NAMALWA (cell line): ENCODE measurements at regions not wholly inside any gene's neighbourhood (a gene's known extent, or its start where the extent isn't known, plus 50 kb on each side); places are given as distances from the start of the nearest gene placed in this dataset.

Source experiments
- DNase-seq: peaks from one replicate; pipeline ENCODE4 v3.0.0-alpha.2; 2015; ENCODE audit warnings: low spot score

DNA sequence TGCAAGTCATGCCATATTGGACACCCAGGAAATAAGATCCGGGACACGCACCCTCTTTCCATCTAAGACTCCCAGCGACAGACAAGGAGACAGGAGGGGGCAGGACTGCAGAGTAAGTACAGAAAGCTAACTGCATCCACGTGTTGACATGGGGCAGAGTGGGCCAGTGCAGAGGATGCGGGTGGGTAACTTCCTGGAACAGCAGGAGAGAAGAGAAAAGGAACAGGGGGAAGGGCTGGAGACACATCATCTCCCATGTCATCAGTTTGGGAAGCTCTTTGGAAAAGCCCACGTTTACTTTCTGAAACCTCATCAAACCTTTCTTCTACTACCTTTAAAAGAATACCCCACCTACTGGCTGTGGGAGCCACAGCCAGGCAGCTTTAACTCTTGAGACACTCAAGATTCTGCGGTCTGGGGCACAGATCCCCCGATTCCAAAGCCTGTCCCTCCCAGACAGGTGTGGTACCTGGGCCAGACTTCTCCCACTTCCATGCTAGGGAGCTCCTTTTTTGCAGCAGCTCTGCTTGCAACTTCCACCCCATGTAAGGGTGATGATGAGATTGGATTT lies 273.5 kb upstream of the RPL38 start:
- no peak for DNase-seq

GRCh38 chr17:73932216-73932749 lies 271.2 kb upstream of the RPL38 start:
- DNase-seq, result no peak

DNA sequence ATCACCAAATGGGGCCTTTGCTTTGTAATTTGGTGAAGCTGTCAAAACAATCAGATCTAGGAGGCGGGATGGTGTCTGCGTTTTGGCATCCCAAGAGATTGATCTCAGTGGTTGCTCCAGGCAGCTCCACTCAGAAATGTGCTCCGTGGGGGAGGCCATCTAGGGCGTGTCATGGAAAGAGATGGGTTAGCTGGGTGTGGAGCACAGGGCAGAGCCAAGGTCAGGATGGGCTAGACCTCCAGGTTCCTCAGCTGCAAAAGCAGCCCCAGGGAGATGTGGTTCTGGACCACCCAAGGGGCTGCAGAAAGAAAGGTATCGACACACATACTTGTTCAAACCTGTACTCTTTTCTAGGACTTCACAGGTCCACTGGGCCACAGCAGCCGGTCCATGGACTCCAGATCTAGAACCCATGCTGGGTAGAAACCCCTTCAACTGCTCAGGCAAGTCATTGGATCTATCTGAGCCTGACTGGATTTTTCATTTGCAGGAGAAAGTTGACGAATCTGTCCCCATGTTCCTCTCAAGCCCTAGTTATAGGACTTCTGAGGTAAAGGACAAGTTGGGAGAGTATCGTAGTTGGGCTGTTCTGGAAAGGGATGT lies 270.2 kb upstream of the RPL38 start:
- DNase-seq, result no peak

DNA sequence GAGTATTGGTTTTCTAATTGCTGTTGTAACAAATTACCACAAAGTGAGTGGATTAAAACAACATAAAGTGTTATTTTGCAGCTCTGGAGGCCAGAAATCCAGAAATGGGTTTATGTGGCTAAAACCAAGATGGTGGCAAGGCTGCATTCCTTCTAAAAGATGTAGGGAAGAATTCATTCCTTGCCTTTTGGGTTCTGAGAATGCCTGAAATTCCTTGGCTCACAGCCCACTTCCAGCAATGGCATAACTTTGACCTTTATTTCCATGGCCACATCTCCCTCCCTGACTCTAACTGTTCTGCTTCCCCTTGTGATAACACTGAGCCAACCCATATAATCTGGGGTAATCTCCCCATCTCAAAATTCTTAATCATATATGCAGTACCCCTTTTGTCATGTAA lies 269.6 kb upstream of the RPL38 start:
- DNase-seq, result no peak

DNA sequence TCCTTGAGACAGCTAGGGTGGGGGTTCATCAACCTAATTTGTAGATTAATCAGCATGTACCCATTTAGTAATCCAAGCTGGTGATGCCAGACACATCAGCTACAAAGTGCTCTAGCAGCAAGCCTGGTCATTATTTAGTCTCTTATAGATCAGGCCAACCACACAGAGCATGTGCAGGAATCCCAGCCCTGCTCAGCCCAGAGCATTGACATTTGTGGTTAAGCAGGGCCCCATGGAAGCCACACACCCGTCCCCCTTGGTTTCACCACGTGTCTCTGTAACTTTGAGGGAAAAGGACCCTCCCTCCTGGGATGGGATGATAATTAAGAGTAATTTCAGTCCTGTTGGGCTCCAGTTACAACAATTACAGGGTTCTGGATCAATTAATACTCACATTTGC lies 268.8 kb upstream of the RPL38 start:
- no peak for DNase-seq

- no peak for DNase-seq
These were observed 266.4 kb upstream of the RPL38 start for GRCh38 chr17:73936908-73937627.

GRCh38 chr17:73938706-73939105 lies 264.8 kb upstream of the RPL38 start:
- no peak for DNase-seq

GRCh38 chr17:73939806-73940205 lies 263.7 kb upstream of the RPL38 start:
- DNase-seq, result no peak

- no peak for DNase-seq
These were observed 263.0 kb upstream of the RPL38 start for GRCh38 chr17:73940511-73940910.

DNA sequence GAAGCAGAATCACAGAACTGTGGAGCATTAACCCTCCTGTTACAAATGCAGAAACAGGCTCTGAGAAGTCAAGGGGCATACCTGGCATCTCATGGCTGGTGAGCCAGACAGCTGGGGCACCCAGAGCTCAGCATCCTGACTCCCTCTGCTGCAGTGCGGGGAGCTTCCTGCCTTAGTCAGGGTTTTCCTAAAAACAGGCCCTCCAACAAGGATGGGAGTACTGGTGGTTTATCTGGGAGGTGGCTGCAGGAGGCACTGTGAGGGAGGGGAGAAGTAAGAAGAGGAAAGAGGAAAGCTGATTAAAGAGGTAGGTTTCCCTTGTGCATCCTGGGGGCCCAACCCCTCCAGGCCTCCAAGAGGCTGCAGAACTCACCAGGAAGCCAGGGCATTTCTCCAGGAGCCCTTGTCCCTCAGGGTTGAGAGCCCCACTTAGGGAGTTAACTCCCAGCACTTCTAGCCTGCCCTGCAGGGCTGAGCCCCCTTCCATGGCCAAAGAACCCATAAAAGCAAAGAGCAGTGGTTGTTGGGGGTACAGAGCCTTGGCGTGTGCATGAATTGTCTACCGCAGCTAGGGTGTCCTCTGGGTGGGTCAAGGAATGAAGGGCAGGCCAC lies 261.5 kb upstream of the RPL38 start:
- DNase-seq, result no peak

DNA sequence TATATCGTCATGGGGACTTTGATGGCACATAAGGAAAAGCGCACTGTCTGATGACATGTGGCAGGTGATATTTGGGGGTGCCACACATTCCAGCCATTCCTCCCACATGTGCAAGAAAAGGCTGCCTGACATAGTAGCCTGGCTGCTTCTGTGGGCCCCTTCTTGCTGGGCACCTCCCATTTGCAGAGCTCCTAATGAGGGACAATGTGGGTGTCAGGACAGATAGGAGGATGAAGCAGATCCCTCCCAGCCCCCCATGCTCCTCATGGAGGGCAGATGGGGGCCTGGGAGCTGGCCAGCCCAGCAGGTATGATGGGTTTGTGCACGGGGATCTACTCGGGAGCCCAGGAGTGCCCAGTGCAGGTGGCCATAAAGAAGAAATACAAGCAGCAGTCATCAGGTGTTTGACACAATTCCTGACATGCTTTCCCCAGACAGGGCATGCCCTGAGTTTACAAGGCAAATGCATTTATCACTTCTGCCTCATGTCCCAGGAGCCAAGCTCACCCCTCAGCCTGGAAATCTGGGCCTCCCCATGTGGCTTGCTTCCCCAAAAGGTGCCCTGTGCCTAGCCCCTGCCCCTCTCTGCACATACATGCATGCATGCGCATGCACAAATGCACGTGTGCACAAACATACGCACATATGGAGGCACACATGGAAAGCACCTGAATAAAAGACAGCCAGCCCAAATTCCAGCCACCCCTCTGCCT lies 260.6 kb upstream of the RPL38 start:
- no peak for DNase-seq

- DNase-seq, result no peak
These were observed 259.9 kb upstream of the RPL38 start for GRCh38 chr17:73943416-73944110.

DNA sequence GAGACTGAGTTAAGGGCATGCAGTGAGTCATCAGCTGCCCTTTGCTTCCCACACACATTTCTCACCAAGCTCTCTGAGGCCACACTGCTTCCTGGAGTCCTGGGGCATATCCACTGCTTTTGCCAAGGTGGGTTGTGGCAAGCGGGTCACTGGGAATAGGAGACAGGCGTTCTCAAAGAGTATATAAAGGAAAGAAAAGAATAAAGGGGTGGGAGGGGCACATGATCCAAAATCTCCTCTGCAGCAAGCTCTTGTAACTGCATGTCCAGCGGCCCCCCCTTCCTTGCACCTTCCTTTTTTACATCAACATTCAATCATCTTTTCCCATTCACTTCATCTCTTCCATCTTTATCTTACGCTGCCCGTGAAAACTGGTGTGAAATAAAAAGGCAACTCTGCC lies 259.1 kb upstream of the RPL38 start:
- DNase-seq, result no peak

DNA sequence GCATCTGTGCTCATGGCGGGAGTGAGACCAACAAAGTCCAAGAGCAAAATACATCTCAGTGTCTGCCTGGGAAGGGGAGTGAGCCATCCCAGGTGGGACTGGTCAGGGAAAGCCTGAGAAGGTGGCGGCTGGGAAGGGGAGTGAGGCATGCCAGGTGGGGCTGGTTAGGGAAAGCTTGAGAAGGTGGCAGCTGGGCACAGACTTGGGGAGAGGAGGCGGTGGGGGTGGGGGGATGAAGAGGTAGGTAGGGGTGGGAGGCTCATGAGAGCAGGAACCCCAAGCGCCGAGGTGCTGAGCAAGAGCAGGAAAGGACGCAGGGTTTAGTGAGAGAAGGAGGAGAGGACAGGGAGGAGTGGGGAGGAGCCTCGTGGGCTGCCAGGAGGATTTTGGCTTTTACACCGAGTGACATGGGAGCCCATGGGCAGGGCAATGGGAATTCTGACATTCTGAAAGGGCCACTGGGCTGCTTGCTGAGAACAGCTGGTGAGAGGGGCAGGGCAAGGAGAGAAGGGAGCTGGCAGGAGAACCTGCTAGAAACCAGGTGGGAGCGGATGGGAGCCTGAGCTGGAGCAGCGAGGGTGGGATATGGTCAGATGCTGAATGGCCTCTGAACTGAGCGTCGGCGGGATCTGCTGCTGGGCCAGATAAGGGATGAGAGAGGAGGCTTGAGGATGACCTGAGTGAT lies 256.1 kb upstream of the RPL38 start:
- DNase-seq, result no peak

GRCh38 chr17:73947966-73948355 lies 255.5 kb upstream of the RPL38 start:
- no peak for DNase-seq

DNA sequence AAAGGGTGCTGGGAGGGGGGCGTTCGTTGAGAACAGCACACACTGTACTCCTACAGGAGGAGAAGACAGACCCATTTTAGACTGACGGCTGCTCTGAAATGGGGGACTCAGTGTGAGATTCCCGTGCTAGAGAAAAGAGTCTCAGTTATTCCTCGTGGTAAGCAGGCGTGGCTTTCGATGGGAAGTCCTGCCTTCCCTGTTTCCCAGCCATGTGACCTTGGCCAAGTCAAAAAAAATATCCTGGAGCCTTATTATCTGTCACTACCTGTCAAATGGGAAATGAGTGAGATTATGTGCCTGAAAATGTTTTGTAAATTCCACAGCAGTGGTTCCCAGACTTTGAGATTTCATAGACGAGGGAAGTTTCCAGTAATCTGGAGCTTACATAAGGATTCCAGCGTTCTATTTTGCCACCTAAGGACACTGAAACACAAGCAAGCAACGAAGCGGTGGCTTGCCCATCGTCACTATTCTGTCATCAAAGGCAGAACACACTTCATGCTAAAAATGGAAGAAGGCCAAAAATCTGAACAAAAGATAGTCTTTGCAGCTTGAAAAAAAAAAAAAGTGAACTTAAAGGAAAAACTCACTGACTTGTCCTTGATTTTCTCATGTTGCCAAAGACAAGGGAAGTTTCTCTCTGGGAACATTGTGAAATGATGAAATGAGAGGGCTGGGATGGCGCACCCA lies 253.4 kb upstream of the RPL38 start:
- no peak for DNase-seq

DNA sequence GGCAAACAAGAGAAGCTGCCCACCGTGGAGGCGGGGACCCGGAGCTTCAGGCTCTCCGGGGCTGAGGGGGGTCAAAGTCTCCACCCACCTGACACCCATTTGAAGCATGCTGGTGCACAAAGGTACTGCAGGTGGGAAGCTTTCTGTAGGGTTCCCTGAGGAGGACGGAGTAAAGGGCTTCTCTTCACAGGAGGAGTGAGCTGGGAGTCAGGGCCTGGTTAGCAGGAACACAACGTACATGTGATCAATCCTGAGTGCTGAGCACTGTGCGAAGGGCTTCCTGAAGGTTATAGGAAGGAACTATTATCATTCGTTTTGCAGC lies 252.9 kb upstream of the RPL38 start:
- DNase-seq, result no peak

DNA sequence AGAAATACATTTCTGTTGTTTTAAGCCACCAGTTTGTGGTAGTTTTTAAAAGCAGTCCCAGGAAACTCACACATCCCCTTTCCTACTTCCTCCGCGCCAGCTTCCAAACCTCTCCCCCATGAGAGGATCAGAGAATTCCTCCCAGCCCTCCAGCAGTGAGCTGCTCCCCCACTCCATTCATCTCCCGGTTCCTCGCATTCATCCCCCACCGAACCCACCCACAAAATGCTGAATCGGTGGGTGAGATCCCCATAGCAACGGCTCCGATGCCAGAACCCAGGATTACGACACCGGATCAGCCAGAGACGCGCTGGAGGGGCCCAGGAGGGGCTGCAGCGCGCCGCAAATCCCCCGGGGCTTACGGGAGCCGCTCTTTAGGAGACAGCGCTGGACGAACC lies 251.4 kb upstream of the RPL38 start:
- DNase-seq, result no peak

- no peak for DNase-seq
These were observed 250.8 kb upstream of the RPL38 start for GRCh38 chr17:73952480-73953205.
